OCI-LY7 (cell line): ENCODE measurements at regions not wholly inside any gene's neighbourhood (a gene's known extent, or its start where the extent isn't known, plus 50 kb on each side); places are given as distances from the start of the nearest gene placed in this dataset.

ENCODE experiments used
- BruUV-seq: library from RNA; stranded (reverse); fragments of 400-500 nt; replicated peaks from 2 replicates; lab custom pipeline; 2021; lab: Mats Ljungman, UMichigan
- CTCF ChIA-PET: fragments of 300-600 bp; sonication (Branson Sonifier 250); formaldehyde crosslinking; loops from one replicate; lab custom pipeline; 2022; ENCODE audit warnings: antibody characterized with exemption; ENCODE audit not compliant: unreplicated experiment; lab: Charles Lee
- POLR2A ChIA-PET: fragments of 300-600 bp; sonication (Branson Sonifier 250); formaldehyde crosslinking; loops from one replicate; lab custom pipeline; 2022; ENCODE audit warnings: antibody characterized with exemption; lab: Charles Lee
- DNase-seq: peaks from one replicate; pipeline ENCODE4 v3.0.0-alpha.2; 2015; ENCODE audit warnings: low spot score
- H2AFZ ChIP-seq: fragments of 200-600 bp; sonication (generic), shearing (Covaris generic); 2 replicates; pipeline ENCODE4 v1.6.1; 2014; ENCODE audit warnings: mild to moderate bottlenecking, antibody characterized with exemption, low read length, moderate library complexity
- H3K27ac ChIP-seq: fragments of 200-600 bp; sonication (generic); 2 replicates; pipeline ENCODE4 v1.5.1; 2014; ENCODE audit warnings: mixed run types, low read depth, mild to moderate bottlenecking, moderate library complexity, low read length, inconsistent platforms; ENCODE audit not compliant: poor library complexity, severe bottlenecking
- H3K36me3 ChIP-seq: fragments of 200-600 bp; sonication (generic); 2 replicates; pipeline ENCODE4 v1.6.1; 2014; ENCODE audit warnings: mild to moderate bottlenecking, antibody characterized with exemption, low read length, moderate library complexity, mixed read lengths; ENCODE audit not compliant: insufficient read depth
- H3K4me1 ChIP-seq: fragments of 200-600 bp; sonication (generic); 2 replicates; pipeline ENCODE4 v1.5.1; 2014; ENCODE audit warnings: mild to moderate bottlenecking, low read length; ENCODE audit not compliant: insufficient read depth, poor library complexity, severe bottlenecking
- H3K4me2 ChIP-seq: fragments of 200-600 bp; sonication (generic); 2 replicates; pipeline ENCODE4 v1.6.1; 2014; ENCODE audit warnings: mild to moderate bottlenecking, low read length
- H3K4me3 ChIP-seq: fragments of 200-600 bp; sonication (generic); 2 replicates; pipeline ENCODE4 v1.5.1; 2014; ENCODE audit warnings: mild to moderate bottlenecking, low read depth, low read length; ENCODE audit not compliant: poor library complexity, severe bottlenecking
- H3K79me2 ChIP-seq: fragments of 200-600 bp; sonication (generic); 2 replicates; pipeline ENCODE4 v1.6.1; 2016; ENCODE audit warnings: low read depth, mild to moderate bottlenecking, low read length, moderate library complexity, mixed read lengths; ENCODE audit not compliant: insufficient read depth
- H3K9me2 ChIP-seq: fragments of 200-600 bp; sonication (generic); 2 replicates; pipeline ENCODE4 v1.6.1; 2016; ENCODE audit warnings: mild to moderate bottlenecking, low read length, mixed read lengths; ENCODE audit not compliant: insufficient read depth
- H3K9me3 ChIP-seq: fragments of 200-600 bp; sonication (generic); 2 replicates; pipeline ENCODE4 v1.6.1; 2014; ENCODE audit warnings: mild to moderate bottlenecking, mixed run types, low read length, mixed read lengths
- H4K20me1 ChIP-seq: fragments of 200-600 bp; sonication (generic); 2 replicates; pipeline ENCODE4 v1.6.1; 2014; ENCODE audit warnings: mild to moderate bottlenecking, antibody characterized with exemption, low read length, moderate library complexity, mixed read lengths; ENCODE audit not compliant: insufficient read depth
- EZH2phosphoT487 ChIP-seq: fragments of 200-600 bp; sonication (generic); IDR thresholded peaks from 2 replicates; pipeline ENCODE4 v1.6.1; 2018; ENCODE audit warnings: low read depth, borderline replicate concordance, mild to moderate bottlenecking, mixed run types, antibody characterized with exemption, low read length, moderate library complexity, mixed read lengths
- intact Hi-C: fragments of 100-400 bp; cut with micrococcal nuclease; formaldehyde crosslinking; loops from one replicate; pipeline ENCODE4 v1.10.0; 2022; ENCODE audit not compliant: unreplicated experiment
- TF ChIP-seq, protein P1 (sequence below): fragments of 200-600 bp; sonication (generic); conservative IDR thresholded peaks from 2 replicates; pipeline ENCODE4 v1.5.1; 2014; ENCODE audit warnings: mild to moderate bottlenecking, antibody characterized with exemption, low read length, moderate library complexity, mixed read lengths

DNA sequence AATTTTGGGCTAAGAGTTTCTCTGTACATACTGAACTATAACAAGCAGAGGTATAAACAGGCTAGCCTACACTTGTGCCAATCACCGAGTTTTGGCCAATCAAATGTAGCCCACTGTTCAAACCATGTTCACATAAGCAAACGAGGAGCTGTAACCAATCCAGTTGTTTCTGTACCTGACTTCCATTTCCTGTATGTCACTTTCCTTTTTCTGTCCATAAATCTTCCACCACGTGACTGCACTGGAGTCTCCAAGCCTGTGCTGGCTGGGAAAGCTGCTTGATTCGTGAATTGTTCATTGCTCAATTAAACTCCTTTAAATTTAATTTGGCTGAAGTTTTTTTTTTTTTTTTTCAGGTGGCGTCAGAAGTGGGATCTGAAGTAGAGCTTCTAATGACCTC is 332.9 kb downstream of the RNF144B start:
- Histone ChIP-seq H4K20me1 (no peaks in the 10 kb centered on the region), H2AFZ (no peak overlapping the region), H3K9me3 (no peaks in the 10 kb centered on the region), H3K9me2 (no peaks in the 10 kb centered on the region), H3K4me3 (no peak overlapping the region), H3K4me2 (no peak overlapping the region), H3K27ac (no peak overlapping the region), H3K36me3 (no peaks in the 10 kb centered on the region), H3K4me1 (no peaks in the 10 kb centered on the region), H3K79me2 (no peaks in the 10 kb centered on the region)
- ChIA-PET POLR2A (interaction anchor here (0.6 to 1.0 kb wide), 4 partner anchors 95 to 805 kb away, joined by 3 to 4 read pairs (median 3); no protein-coding TSS in a partner anchor), CTCF (no interaction called here)
- no peak for DNase-seq
- no TSS peak for BruUV-seq
- intact Hi-C loops, result no loop called here
- TF ChIP-seq EZH2phosphoT487, result no peak
- TF ChIP-seq, protein P1, sequence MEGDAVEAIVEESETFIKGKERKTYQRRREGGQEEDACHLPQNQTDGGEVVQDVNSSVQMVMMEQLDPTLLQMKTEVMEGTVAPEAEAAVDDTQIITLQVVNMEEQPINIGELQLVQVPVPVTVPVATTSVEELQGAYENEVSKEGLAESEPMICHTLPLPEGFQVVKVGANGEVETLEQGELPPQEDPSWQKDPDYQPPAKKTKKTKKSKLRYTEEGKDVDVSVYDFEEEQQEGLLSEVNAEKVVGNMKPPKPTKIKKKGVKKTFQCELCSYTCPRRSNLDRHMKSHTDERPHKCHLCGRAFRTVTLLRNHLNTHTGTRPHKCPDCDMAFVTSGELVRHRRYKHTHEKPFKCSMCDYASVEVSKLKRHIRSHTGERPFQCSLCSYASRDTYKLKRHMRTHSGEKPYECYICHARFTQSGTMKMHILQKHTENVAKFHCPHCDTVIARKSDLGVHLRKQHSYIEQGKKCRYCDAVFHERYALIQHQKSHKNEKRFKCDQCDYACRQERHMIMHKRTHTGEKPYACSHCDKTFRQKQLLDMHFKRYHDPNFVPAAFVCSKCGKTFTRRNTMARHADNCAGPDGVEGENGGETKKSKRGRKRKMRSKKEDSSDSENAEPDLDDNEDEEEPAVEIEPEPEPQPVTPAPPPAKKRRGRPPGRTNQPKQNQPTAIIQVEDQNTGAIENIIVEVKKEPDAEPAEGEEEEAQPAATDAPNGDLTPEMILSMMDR, result no peak

DNA sequence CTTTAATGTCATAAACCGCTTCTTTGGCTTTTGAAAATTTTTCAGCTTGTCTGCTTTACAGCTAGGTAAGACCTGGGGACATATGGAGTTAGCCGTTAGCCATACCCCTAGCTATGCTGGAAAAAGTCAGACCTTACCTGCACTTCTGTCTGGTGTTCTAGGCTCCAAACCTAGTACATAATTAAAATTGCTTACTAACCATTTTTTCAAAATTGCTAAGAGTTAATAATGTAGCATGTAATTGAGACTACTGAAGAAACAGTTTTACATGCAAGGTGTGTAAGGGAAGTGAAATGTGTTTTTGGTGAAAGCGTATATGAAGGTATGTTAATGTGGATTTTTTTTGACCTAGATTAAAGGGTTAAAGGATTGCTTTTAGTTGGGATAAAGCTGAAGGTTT is 336.9 kb downstream of the RNF144B start:
- intact Hi-C loops, result no loop called here
- no peak overlapping the region for H3K4me2 ChIP-seq
- TF ChIP-seq EZH2phosphoT487, result no peak
- TF ChIP-seq, protein P1, result no peak
- no peak overlapping the region for H2AFZ ChIP-seq
- no TSS peak for BruUV-seq
- no peaks in the 10 kb centered on the region for H3K9me2 ChIP-seq
- H3K9me3 ChIP-seq, result no peaks in the 10 kb centered on the region
- H3K4me1 ChIP-seq, result no peaks in the 10 kb centered on the region
- POLR2A ChIA-PET, result no interaction called here
- CTCF ChIA-PET, result no interaction called here
- H3K79me2 ChIP-seq, result no peaks in the 10 kb centered on the region
- H4K20me1 ChIP-seq, result no peaks in the 10 kb centered on the region
- H3K27ac ChIP-seq, result no peak overlapping the region
- H3K4me3 ChIP-seq, result no peak overlapping the region
- no peak for DNase-seq
- no peaks in the 10 kb centered on the region for H3K36me3 ChIP-seq

DNA sequence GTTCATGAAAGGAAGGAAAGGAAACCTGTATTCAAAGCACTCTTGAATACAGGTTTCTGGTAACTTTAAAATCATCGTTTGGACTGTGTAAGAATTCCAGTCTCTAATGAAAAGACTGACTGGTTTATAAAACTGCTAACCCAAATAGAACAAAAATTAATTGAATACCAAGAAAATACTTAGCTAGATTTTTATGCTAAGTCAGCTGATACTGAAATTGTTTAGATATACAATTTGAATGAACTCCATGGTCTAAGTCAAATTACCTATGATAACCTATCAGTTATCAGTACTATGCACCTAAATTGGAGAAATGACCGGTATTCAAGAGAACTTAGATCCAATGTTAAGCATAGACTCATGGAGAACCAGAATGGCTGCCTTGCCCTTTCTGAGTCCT is 338.3 kb downstream of the RNF144B start:
- intact Hi-C loops, result no loop called here
- no TSS peak for BruUV-seq

More for the DNA sequence above, 338.3 kb downstream of the RNF144B start:
- Histone ChIP-seq H3K36me3 (no peaks in the 10 kb centered on the region), H3K79me2 (no peaks in the 10 kb centered on the region), H3K4me3 (no peak overlapping the region), H3K4me1 (no peaks in the 10 kb centered on the region), H3K9me3 (no peaks in the 10 kb centered on the region), H2AFZ (no peak overlapping the region), H3K27ac (no peak overlapping the region), H3K4me2 (no peak overlapping the region), H4K20me1 (no peaks in the 10 kb centered on the region), H3K9me2 (no peaks in the 10 kb centered on the region)
- DNase-seq, result no peak
- TF ChIP-seq EZH2phosphoT487, result no peak
- TF ChIP-seq, protein P1, result no peak
- ChIA-PET POLR2A (no interaction called here), CTCF (no interaction called here)
